H1 (cell line): ENCODE measurements at regions not wholly inside any gene's neighbourhood (a gene's known extent, or its start where the extent isn't known, plus 50 kb on each side); places are given as distances from the start of the nearest gene placed in this dataset.

Experiments
- ASH2L ChIP-seq: fragments of 200-600, 300-600 bp; sonication (generic); IDR thresholded peaks from one replicate; pipeline ENCODE4 v1.7.1; 2017; ENCODE audit warnings: low read length

DNA sequence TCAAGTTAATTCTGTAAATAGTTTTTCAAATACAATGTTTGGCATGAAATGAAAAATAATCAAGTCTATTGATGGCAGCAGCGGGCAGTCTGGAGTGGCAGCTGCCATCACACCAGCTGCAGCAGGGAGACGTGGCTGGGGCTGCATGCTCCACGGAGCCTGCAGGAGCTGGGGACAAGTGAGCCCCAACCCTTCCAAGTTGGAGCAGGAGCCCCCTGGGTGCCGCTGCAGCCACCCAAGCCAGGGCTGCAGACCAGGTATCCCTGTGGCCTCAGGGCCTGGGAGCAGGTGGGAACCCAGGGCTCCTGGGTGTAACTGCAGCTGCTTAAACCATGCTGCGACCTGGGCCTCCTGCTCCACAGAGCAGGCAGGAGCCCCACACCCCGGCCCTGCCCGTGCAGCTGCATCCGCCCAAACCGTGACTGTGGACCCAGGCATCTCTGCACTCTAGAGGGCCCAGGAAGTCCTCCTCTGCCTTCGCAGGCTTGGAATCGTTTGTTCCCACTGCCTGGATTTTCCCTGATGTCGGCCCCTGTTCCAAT is 257.4 kb downstream of the PLOD2 start (continued):
- no peak for TF ChIP-seq ASH2L
